ENCODE measurements at regions not wholly inside any gene's neighbourhood (a gene's known extent, or its start where the extent isn't known, plus 50 kb on each side); places are given as distances from the start of the nearest gene placed in this dataset.
A peak's percentile ranks its signal among the peaks of the same experiment; 100 is the strongest.

GRCh38 chr1:57881639-57882038 lies 457.8 kb upstream of the DAB1 start:
- Histone ChIP-seq H3K27ac (ENCODE audit: poor library complexity, severe bottlenecking) (no peak overlapping the region), H3K27me3 (ENCODE audit: insufficient read depth, poor library complexity, severe bottlenecking) (no peaks in the 10 kb centered on the region), H3K9me3 (ENCODE audit: severe bottlenecking) (no peaks in the 10 kb centered on the region), H3K36me3 (ENCODE audit: low read depth) (no peaks in the 10 kb centered on the region), H3K4me1 (ENCODE audit: insufficient read depth, poor library complexity, severe bottlenecking) (no peaks in the 10 kb centered on the region), H3K4me3 (ENCODE audit: severe bottlenecking) (no peak overlapping the region)
- DNase-seq (ENCODE audit: low spot score) (no peak), ATAC-seq (ENCODE audit: low read depth) (no peak)
- TF ChIP-seq CTCF (IDR thresholded peaks at IDR 0.05; ENCODE audit: poor library complexity, severe bottlenecking) = no peak

GRCh38 chr1:57879700-57880099 lies 455.8 kb upstream of the DAB1 start:
- H3K27ac ChIP-seq (ENCODE audit: poor library complexity, severe bottlenecking) = no peak overlapping the region
- H3K4me3 ChIP-seq (ENCODE audit: severe bottlenecking) = no peak overlapping the region
- TF ChIP-seq CTCF (IDR thresholded peaks at IDR 0.05; ENCODE audit: poor library complexity, severe bottlenecking) = no peak
- no peaks in the 10 kb centered on the region for H3K9me3 ChIP-seq (ENCODE audit: severe bottlenecking)
- H3K36me3 ChIP-seq (ENCODE audit: low read depth) = no peaks in the 10 kb centered on the region
- DNase-seq (ENCODE audit: low spot score) = no peak
- ATAC-seq (ENCODE audit: low read depth) = no peak
- H3K4me1 ChIP-seq (ENCODE audit: insufficient read depth, poor library complexity, severe bottlenecking) = no peaks in the 10 kb centered on the region
- H3K27me3 ChIP-seq (ENCODE audit: insufficient read depth, poor library complexity, severe bottlenecking) = no peaks in the 10 kb centered on the region

GRCh38 chr1:57874418-57874877 lies 450.6 kb upstream of the DAB1 start:
- peak; percentile 55 for ATAC-seq (ENCODE audit: low read depth)
- TF ChIP-seq CTCF (IDR thresholded peaks at IDR 0.05; ENCODE audit: poor library complexity, severe bottlenecking) = no peak
- H3K36me3 ChIP-seq (ENCODE audit: low read depth) = no peaks in the 10 kb centered on the region
- H3K4me3 ChIP-seq (ENCODE audit: severe bottlenecking) = no peak overlapping the region
- H3K27me3 ChIP-seq (ENCODE audit: insufficient read depth, poor library complexity, severe bottlenecking) = no peaks in the 10 kb centered on the region
- H3K9me3 ChIP-seq (ENCODE audit: severe bottlenecking) = no peaks in the 10 kb centered on the region
- DNase-seq (ENCODE audit: low spot score) = no peak
- no peak overlapping the region for H3K27ac ChIP-seq (ENCODE audit: poor library complexity, severe bottlenecking)
- no peaks in the 10 kb centered on the region for H3K4me1 ChIP-seq (ENCODE audit: insufficient read depth, poor library complexity, severe bottlenecking)

- Histone ChIP-seq H3K36me3 (ENCODE audit: low read depth) (no peaks in the 10 kb centered on the region), H3K9me3 (ENCODE audit: severe bottlenecking) (no peaks in the 10 kb centered on the region), H3K27me3 (ENCODE audit: insufficient read depth, poor library complexity, severe bottlenecking) (no peaks in the 10 kb centered on the region), H3K27ac (ENCODE audit: poor library complexity, severe bottlenecking) (no peak overlapping the region), H3K4me3 (ENCODE audit: severe bottlenecking) (no peak overlapping the region), H3K4me1 (ENCODE audit: insufficient read depth, poor library complexity, severe bottlenecking) (no peaks in the 10 kb centered on the region)
- ATAC-seq (ENCODE audit: low read depth) (no peak), DNase-seq (ENCODE audit: low spot score) (no peak)
- no peak for TF ChIP-seq CTCF (IDR thresholded peaks at IDR 0.05; ENCODE audit: poor library complexity, severe bottlenecking)
Observed at GRCh38 chr1:57872913-57873312, 449.1 kb upstream of the DAB1 start.

- Histone ChIP-seq H3K27me3 (ENCODE audit: insufficient read depth, poor library complexity, severe bottlenecking) (no peaks in the 10 kb centered on the region), H3K4me1 (ENCODE audit: insufficient read depth, poor library complexity, severe bottlenecking) (no peaks in the 10 kb centered on the region), H3K27ac (ENCODE audit: poor library complexity, severe bottlenecking) (no peak overlapping the region), H3K9me3 (ENCODE audit: severe bottlenecking) (no peaks in the 10 kb centered on the region), H3K4me3 (ENCODE audit: severe bottlenecking) (no peak overlapping the region), H3K36me3 (ENCODE audit: low read depth) (no peaks in the 10 kb centered on the region)
- ATAC-seq (ENCODE audit: low read depth) (no peak), DNase-seq (ENCODE audit: low spot score) (no peak)
- TF ChIP-seq CTCF (IDR thresholded peaks at IDR 0.05; ENCODE audit: poor library complexity, severe bottlenecking) = no peak
Observed at GRCh38 chr1:57868908-57869307, 445.0 kb upstream of the DAB1 start.
